Limb (tissue), 2 donors: ENCODE measurements at regions not wholly inside any gene's neighbourhood (a gene's known extent, or its start where the extent isn't known, plus 50 kb on each side); places are given as distances from the start of the nearest gene placed in this dataset.

Experiments
- DNase-seq, 2 donors: peaks; one replicate each; pipeline ENCODE4 v3.0.0-alpha.2; 2016; ENCODE audit errors: extremely low spot score in 2 of 2

DNA sequence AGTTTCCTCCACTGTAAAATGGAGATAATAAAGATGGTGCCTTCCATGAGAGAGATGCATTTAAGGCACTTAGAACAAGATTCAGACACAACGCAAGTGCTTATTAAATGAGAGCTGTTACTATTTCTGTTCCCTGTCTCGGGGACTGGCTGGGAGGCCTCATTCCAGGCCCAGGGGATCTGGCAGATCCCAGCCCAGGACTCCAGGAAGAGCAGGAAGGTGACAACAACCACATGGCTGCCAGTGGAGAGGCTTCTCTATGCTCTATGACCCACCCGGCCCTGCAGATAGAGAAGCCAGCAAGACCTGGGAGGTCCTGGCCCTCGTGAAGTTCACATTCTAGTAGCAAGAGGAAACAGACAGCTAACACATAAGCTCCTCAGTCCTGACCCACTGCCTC lies 175.5 kb downstream of the ACTL8 start:
- DNase-seq: no peak

DNA sequence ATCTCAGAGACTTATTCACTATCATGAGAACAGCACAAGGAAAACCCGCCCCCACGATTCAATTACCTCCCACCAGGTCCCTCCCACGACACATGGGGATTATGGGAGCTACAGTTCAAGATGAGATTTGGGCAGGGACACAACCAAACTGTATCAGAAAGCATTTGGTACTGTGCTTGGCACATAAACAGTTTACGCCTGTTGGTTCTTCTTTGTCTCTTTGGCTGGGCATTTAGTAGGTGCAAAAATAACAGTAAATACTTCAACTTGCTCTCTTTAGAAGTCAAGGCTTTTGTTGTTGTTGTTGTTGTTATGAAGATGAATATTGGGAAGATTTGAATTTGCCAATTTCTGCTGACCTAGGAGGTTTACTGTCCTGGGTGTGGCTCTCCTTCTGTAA lies 175.4 kb upstream of the IGSF21 start:
- DNase-seq: no peak

DNA sequence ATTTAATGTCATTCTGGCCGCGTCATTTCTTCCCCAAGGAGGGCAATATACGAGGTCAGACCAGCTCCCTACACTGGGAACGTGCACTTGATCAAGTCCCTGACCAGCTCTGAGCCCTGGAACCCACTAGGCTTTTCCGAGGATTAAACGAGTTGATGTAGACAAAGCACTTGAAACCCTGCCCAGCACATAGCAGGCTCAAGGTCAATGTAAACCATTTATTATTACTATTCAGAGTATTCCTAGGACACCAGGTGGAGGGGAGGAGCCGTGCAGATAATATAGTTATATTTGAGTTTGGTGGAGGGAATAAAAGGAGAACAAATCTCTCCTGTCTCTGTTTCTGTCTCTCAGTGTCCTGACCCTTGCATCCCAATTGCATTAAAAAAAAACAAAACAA lies 174.1 kb upstream of the IGSF21 start:
- DNase-seq: no peak

DNA sequence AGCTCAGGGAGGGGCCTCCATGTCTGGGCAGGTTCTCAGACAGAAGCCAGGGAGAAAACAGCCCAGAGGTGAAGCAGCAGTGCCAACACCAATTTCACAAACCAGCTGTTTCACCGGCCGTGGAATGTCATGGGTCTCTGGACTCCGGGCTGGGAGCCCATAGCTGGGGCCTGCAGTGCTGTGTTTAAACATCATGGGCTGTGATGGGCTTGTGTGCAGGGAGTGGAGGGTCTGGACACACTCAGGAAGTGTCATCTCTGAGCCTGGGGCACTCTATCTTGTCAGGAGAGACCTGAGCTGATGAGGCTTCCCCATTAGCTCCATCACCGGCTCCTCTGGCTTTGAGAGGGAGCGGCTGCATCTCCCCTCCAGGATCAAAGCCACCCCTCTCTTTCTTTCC lies 173.6 kb upstream of the IGSF21 start:
- DNase-seq: no peak

DNA sequence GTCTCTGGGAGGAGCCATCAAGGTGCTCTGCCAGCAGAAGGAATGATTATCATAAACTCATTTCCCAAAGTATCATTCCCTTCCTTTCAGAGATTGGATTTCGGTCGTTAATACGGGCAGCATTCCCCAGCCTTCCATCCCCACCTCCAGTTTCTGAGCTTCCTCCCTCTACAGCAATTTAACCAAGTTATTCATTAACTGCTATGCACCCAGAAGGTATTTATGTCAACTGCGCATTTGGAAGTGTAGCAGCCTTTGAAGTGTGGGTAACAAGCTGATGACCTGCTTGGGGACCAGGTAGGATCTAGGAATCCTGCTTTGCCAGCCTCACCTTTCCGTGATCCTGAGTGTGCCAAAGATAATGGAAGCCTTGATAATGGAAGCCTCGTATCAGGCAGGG lies 172.4 kb upstream of the IGSF21 start:
- no peak for DNase-seq

- DNase-seq: no peak
These were observed 166.0 kb upstream of the IGSF21 start for GRCh38 chr1:17941431-17942189.

- DNase-seq: no peak
These were observed 164.1 kb upstream of the IGSF21 start for GRCh38 chr1:17943506-17943905.

GRCh38 chr1:17944646-17945045 lies 163.0 kb upstream of the IGSF21 start:
- no peak for DNase-seq

DNA sequence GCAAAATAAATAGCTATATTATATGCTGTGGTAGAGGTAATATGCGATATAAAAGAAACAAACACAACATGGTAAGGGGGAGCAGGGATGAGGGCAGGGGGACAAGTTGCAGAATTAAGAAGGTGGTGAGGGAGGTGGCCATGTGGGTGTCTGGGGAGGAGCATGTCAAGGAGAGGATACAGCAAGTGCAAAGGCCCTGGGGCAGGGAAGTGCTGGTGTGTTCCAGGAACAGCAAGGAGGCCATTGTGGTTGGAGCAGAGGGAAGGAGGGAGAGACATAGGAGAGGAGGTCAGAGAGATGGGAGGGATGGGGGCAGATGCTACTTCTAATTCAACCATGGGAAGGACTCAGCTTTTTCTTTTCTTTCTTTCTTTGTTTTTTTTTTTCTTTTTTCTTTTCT lies 161.2 kb upstream of the IGSF21 start:
- no peak for DNase-seq

DNA sequence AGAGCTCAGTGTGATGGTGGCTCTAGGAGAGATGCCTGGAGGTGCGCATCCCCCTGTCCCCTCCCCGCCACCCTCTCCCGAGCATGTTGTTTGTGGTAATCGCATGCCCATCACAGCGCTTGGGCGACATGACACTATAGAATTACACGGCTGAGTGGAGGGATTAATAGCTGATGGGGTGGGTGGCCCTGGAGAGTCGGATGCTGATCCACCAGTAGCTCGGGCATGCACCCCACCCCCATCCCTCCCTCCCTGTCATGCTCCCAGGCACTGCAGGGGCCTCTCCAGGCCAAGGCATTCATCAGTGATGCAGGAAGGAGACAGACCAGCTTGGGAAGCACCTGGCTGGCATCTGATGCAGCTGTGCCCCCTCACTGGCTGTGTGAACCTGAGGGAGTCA lies 159.0 kb upstream of the IGSF21 start:
- DNase-seq: no peak

GRCh38 chr1:17949511-17949910 lies 158.1 kb upstream of the IGSF21 start:
- no peak for DNase-seq

- no peak for DNase-seq
These were observed 156.9 kb upstream of the IGSF21 start for GRCh38 chr1:17950728-17951127.

DNA sequence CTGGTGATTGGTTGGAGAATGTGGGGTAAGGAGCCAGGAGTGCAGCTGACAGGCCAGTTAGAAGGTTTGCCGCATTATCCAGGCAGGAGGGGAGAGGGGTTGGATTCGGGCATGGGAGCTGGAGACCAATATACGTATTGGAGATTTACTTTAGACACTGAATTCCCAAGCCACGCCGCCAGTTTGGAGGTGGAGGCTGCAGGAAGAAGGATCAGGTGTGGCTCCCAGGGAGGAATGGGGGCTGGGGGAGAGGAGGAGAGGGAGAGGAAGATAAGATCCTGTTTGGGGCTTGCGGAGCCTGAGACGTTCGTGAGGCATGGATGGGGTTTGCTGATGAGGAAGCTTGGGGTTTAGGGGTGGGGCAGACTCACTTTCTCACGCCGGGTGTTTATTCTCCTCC lies 155.1 kb upstream of the IGSF21 start:
- DNase-seq: no peak

DNA sequence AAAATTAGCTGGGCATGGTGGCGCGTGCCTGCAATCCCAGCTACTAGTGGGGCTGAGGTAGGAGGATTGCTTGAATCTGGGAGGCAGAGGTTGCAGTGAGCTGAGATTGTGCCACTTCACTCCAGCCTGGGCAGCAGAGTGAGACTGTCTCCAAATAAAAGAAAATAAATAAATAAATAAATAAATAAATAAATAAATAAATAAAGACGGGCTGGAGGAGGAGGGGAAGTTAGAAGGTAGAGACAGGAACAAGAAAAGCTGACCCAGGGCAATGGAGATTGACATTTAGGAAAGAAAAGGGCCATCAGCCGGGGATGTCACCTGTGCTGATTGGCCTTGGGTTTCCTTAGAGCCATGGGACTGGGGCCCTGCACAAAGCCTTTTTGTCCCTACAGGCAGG lies 153.7 kb upstream of the IGSF21 start:
- DNase-seq: no peak

- no peak for DNase-seq
These were observed 152.0 kb upstream of the IGSF21 start for GRCh38 chr1:17955302-17956285.

GRCh38 chr1:17957588-17958267 lies 149.9 kb upstream of the IGSF21 start:
- no peak for DNase-seq

GRCh38 chr1:17958704-17959103 lies 148.9 kb upstream of the IGSF21 start:
- no peak for DNase-seq

DNA sequence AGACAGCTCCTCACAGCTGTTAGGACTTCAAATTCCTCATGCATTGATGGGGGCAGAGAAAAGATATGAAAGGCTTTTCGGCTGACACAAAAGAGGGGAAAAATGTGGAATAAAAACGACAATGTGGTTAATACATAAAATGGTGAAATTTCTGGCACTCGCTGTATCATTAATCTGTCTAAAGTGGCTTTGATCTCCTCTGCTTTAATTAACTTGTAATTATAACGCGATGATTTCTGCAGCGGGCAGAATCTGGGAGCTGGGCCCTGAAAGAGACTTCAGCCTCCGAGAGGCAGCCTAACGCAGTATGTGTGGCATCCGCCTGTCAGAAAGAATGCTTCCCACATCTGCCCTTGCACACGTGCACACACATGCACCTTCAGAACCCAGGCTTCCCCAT lies 144.1 kb upstream of the IGSF21 start:
- no peak for DNase-seq

GRCh38 chr1:17965515-17966100 lies 142.0 kb upstream of the IGSF21 start:
- DNase-seq: no peak

- DNase-seq: no peak
These were observed 141.3 kb upstream of the IGSF21 start for GRCh38 chr1:17966341-17966740.

GRCh38 chr1:17967623-17968255 lies 139.9 kb upstream of the IGSF21 start:
- DNase-seq: no peak
